ENCODE measurements at regions not wholly inside any gene's neighbourhood (a gene's known extent, or its start where the extent isn't known, plus 50 kb on each side); places are given as distances from the start of the nearest gene placed in this dataset.
"Not testable (repeated sequence)": the region's sequence is repeated elsewhere in the genome, so short reads cannot be mapped to it uniquely, and the experiment has no call there.

DNA sequence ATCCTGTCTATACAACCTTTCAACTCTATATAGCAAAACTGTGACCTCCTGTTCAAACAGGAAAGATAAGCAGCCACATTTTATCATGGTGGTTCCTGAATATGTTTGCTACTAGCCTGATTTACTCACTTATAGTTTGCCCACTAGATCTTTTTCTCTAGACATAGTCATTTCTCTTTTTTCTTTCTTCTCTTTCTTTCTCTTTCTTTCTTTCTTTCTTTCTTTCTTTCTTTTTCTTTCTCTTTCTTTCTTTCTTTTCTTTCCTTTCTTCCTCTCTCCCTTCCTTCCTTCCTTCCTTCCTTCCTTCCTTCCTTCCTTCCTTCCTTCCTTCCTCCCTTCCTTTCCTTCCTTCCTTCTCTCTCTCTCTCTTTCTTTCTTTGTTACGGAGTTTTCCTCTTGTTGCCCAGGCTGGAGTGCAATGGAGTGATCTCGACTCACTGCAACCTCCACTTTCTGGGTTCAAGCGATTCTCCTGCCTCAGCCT lies 142.0 kb upstream of the TBL1XR1 start:
- H3K27me3 ChIP-seq; H3K9me3 ChIP-seq (replicated peaks); H3K27ac ChIP-seq; H3K4me3 ChIP-seq; H3K36me3 ChIP-seq; DNase-seq: not testable (repeated sequence)
- H3K4me1 ChIP-seq = peaks cover 50% of the 10 kb centered on the region

DNA sequence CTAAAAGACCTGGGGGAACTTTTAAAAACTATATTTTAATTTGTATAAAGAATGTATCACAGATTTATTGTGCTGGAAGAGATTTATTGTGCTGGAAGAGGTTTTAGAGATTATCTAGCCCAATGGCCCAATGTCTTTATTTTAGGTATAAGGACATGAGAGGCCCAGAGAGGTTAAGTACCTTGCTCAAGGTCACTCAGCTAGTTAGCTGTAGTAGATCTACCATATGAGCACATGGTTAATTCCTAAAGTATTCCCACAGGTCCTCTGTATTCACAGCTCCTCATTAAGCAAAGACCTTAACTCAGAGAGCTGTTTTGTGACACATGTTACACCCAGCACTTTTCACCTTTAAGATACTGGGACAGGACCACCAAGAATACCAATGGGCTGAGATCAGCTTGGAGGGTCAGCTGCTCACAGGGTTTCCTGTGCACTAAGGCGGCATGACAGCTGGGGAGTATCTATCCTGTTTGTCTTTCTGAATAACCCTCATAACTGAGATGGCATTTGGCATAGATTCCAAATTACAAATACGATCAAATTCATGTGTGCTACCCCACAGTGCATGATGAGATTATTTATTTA lies 143.1 kb upstream of the TBL1XR1 start:
- peaks cover 50% of the 10 kb centered on the region for H3K4me1 ChIP-seq
- H3K27ac ChIP-seq = peak overlapping the region; percentile 64
- no peaks in the 10 kb centered on the region for H3K9me3 ChIP-seq (replicated peaks)
- DNase-seq = peak; percentile 90 to 93
- no peaks in the 10 kb centered on the region for H3K27me3 ChIP-seq
- no peak overlapping the region for H3K4me3 ChIP-seq
- no peaks in the 10 kb centered on the region for H3K36me3 ChIP-seq

DNA sequence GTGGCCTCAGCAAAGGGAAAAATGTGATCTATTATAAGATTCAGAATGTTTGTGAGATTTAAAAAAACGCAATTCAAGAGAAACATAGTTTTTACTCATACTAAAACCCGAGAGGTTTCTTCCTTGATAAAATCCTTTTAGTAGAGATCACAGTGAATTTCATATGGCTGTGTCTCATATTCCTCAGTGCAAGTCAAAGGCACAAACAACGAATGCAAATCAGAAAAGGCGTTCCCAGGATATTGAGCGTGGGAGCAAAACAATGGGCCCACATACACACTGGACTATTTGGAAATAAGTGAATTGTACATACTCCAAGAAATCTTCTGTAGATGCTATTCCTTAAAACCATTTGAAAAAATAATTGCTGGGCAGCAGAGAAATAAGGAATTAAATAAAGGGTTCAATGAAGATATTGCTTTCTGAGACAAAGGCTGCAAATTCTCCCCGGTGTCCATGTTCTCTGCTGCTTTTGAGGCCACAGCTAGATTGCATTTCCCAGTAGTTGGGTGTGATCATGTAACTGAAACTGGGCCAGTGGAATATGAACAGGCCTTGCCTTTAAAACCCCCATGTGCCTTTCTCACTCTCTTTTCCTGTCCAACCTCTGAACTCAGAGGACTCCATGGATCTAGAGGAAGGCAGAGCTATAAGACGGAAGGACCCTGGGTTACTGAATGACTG lies 144.6 kb upstream of the TBL1XR1 start:
- no peaks in the 10 kb centered on the region for H3K36me3 ChIP-seq
- H3K4me3 ChIP-seq = no peak overlapping the region
- DNase-seq = no peak
- peaks cover 49% of the 10 kb centered on the region for H3K4me1 ChIP-seq
- 0 out of 2 replicates have a peak overlapping the region, but pooled peaks have one; percentile 3 for H3K27ac ChIP-seq
- no peaks in the 10 kb centered on the region for H3K27me3 ChIP-seq
- H3K9me3 ChIP-seq (replicated peaks) = no peaks in the 10 kb centered on the region

DNA sequence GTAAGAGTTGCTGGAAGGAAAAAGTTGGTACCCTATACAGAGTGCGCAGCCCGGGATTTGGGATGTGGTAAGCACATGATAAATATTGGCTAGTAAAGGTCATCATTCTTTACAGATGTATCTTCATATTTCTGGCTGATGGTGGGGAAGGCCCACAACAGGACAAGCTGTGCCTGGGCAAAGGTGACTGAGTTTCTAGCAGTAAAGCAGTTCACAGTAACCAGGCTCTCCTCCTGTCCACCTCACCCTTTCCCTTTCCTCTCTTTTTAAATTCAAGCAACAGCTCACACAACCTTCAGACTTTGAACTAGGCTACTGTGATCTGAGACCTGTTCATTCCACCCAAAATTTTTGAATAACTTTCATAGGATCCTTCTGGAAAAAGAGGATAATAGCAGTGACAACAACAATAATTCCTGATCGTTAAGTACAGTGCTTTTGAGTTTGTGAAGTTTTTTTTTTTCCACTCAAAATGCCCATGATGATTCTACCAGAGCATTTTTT lies 145.9 kb upstream of the TBL1XR1 start:
- H3K27ac ChIP-seq = no peak overlapping the region
- peaks cover 46% of the 10 kb centered on the region for H3K4me1 ChIP-seq
- H3K27me3 ChIP-seq = no peaks in the 10 kb centered on the region
- H3K4me3 ChIP-seq = no peak overlapping the region
- no peaks in the 10 kb centered on the region for H3K36me3 ChIP-seq
- H3K9me3 ChIP-seq (replicated peaks) = no peaks in the 10 kb centered on the region
- no peak for DNase-seq

DNA sequence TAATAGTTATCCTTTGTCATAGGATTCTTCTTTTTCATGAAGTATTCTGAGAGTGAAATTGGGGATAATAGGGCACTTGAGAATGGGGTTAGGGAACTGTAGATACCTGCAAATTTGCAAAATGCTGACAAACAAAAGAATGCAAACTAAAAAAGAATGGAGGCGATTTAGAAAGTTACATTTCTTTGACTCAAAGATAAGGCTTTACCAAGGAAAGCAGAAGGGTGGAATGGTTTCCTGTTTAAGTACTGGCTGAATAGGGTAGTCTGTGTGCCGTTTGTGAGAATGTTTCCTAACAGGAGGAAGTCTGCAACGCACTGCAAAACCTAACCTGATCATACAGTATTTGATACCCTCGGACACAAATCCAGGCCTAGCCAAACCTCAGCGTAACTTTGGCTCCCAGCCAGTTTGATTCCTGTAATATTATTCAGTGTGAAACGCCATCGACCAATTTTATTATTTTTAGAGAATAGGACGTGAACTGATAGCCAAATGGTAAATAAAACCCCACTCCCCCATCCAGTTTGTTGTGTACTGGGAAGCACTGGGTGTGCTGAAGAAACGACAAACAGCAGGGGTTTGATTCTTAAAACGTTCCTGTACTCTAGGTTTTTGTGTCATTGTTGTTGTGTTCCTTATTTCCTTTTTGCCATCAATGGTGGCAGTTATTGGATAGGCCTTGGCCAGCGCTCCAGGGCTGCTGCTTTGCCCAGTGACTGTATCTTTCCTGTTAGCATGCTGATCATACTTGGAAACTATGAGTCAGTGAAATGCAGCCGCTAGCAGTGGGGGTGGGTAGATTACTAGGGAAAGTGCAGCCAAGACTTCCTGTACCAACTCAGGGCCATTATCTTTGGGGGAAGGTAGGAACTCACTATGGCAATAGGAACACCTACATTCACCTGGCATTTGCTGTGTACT lies 148.0 kb upstream of the TBL1XR1 start:
- H3K27ac ChIP-seq = peak overlapping the region; percentile 87
- peak; percentile 86 to 88 for DNase-seq
- no peaks in the 10 kb centered on the region for H3K27me3 ChIP-seq
- no peaks in the 10 kb centered on the region for H3K36me3 ChIP-seq
- peak overlapping the region; percentile 40 for H3K4me3 ChIP-seq
- H3K4me1 ChIP-seq = peaks cover 49% of the 10 kb centered on the region
- no peaks in the 10 kb centered on the region for H3K9me3 ChIP-seq (replicated peaks)

DNA sequence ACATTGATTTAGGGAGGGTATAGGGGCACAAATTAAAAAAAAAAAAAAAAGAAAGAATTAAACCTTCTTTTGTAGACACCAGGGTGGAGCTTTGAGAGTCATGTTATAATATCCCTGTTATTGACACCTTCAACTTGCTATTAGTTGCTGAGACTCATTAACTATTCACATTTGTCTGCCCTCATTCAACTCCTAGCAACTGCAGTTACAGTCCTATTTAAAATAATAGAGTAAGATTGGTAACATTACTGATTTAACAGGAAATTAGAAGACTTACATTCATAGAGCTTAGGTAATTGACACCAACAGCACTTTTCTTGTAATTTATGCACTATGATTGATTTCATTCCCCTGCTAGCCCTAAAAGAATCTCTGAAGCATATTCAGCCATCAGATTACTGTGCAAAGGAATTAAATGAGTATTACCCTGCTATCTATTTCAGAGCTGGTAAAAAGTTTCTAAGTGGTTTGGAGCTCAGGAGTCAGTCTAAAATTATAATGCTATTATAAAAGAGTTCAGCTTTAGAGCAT lies 148.8 kb upstream of the TBL1XR1 start:
- no peak for DNase-seq
- no peak overlapping the region for H3K4me3 ChIP-seq
- no peaks in the 10 kb centered on the region for H3K9me3 ChIP-seq (replicated peaks)
- peaks cover 44% of the 10 kb centered on the region for H3K4me1 ChIP-seq
- no peaks in the 10 kb centered on the region for H3K36me3 ChIP-seq
- no peaks in the 10 kb centered on the region for H3K27me3 ChIP-seq
- peak overlapping the region; percentile 87 for H3K27ac ChIP-seq

DNA sequence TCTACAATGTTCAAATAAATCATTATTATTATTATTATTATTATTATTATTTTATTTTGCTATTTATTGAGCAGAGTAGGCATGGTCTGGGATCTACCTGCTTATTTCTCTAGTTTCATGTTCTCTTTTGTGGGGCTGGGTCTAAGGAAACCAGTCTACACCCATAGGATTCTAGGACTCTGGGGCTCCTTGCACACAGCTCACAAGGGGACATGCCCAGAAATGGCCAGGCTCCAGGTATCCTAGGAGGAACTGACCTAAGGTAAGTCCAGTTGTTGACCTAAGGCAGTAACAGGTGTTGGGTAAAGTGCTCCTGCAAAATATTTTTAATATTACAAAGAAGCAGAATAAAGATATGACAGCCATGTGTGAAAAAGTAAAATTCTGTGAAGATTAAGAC lies 149.6 kb upstream of the TBL1XR1 start:
- Histone ChIP-seq H3K9me3 (replicated peaks) (no peaks in the 10 kb centered on the region), H3K36me3 (no peaks in the 10 kb centered on the region), H3K27ac (no peak overlapping the region), H3K4me1 (peaks cover 36% of the 10 kb centered on the region), H3K4me3 (no peak overlapping the region), H3K27me3 (no peaks in the 10 kb centered on the region)
- no peak for DNase-seq

DNA sequence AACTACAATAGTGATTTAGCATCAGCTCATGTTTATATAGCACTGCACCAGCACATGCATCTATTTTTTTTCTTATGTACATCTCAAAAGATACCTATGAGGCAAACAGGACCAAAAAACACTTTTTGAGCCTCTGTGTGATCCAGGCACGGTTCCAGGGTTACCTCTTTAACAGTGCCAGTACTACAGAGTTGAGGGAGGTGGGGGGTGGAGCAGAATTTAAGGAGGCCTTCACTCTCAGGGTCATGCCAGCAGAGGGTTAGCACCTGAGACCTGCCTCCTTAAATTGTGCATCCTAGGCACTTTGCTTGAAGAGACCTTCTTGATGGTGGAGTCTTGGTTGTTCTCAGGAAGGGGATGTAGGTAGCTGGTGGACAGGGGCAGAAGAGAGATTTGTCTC lies 150.3 kb upstream of the TBL1XR1 start:
- Histone ChIP-seq H3K27ac (no peak overlapping the region), H3K9me3 (replicated peaks) (no peaks in the 10 kb centered on the region), H3K4me1 (peaks cover 35% of the 10 kb centered on the region), H3K27me3 (no peaks in the 10 kb centered on the region), H3K36me3 (no peaks in the 10 kb centered on the region), H3K4me3 (no peak overlapping the region)
- DNase-seq = no peak

DNA sequence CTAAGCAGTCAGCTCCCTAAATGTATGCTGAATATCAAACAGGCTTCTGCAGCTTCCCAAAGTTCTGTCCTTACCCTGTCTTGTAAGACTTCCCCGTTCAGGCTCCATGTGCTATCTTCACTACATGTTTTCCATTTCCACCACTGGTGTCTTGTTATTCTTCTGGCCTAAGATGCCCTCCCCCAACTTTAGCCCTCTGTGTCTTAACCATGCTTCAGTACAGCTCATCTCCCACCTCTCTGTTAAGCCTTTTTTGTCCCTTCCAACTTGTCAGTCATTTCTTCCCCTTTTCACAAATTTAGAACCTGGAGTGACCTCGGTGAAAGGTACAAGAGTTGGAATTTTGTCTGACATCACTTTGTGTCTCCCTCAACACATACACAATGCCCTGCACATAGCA lies 151.7 kb upstream of the TBL1XR1 start:
- Histone ChIP-seq H3K36me3 (no peaks in the 10 kb centered on the region), H3K4me3 (no peak overlapping the region), H3K4me1 (peaks cover 35% of the 10 kb centered on the region), H3K27me3 (no peaks in the 10 kb centered on the region), H3K9me3 (replicated peaks) (no peaks in the 10 kb centered on the region), H3K27ac (peak overlapping the region; percentile 40; the same call in 1 of the 2 replicates)
- no peak for DNase-seq

DNA sequence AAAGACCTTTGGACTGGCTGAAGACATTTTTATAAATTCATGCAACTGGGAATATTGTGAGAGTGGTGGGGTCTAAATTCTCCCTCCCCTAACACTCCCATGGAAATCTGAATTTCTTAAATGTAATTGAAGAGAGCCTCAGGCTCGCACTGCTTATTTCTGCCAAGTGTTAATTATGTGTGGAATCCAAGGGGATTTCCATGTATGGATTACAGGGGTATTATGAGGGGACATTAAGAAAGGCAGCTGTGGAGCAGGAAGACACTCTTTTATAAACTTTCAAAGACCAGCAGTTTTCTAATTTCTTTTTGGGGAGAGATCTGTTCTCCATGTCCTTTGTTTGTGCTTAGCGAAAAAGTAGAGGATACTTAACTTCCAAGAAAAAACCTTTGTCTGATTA lies 152.1 kb upstream of the TBL1XR1 start:
- Histone ChIP-seq H3K27ac (peak overlapping the region; percentile 40), H3K36me3 (no peaks in the 10 kb centered on the region), H3K4me3 (no peak overlapping the region), H3K9me3 (replicated peaks) (no peaks in the 10 kb centered on the region), H3K4me1 (peaks cover 35% of the 10 kb centered on the region), H3K27me3 (no peaks in the 10 kb centered on the region)
- DNase-seq = peak in 1 of 2 experiments; percentile 47

DNA sequence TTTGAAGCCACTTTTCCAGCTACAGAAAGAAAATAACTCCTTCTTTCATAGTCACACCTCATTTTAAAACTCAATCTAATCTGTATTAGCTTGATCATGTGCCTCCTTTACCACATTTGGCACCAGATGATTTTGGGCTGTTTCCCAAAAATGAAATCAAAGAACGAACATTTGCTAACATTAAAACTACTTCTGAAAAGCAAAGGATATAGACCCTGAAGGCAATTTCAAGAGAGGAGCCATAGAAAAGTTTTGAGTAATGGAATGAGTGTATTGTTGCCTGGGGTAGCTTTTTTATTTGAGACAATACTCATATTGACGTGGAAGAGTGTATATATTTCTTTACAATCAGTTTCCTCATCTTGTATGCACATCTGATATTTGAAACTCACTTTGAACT lies 152.8 kb upstream of the TBL1XR1 start:
- H3K27me3 ChIP-seq = no peaks in the 10 kb centered on the region
- H3K36me3 ChIP-seq = no peaks in the 10 kb centered on the region
- peak overlapping the region; percentile 40; the same call in 1 of the 2 replicates for H3K27ac ChIP-seq
- H3K9me3 ChIP-seq (replicated peaks) = no peaks in the 10 kb centered on the region
- peaks cover 28% of the 10 kb centered on the region for H3K4me1 ChIP-seq
- H3K4me3 ChIP-seq = no peak overlapping the region
- DNase-seq = no peak

DNA sequence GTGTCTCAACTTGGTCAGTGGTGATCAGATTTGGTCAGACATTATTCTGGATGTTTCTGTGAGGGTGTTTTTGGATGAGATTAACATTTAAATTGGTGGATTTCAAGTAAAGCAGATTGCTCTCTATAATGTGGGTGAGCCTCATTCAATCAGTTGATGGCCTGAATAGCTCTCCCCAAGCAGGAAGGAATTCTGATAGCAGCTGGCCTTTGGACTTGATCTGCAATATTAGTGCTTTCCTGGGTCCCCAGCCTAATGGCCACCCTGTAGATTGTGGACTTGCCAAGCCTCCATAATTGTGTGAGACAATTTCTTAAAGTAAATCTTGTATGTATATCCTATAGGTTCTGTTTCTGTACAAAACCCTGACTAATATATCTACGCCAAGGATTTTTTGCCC lies 153.9 kb upstream of the TBL1XR1 start:
- Histone ChIP-seq H3K27me3 (no peaks in the 10 kb centered on the region), H3K36me3 (no peaks in the 10 kb centered on the region), H3K9me3 (replicated peaks) (no peaks in the 10 kb centered on the region), H3K4me3 (no peak overlapping the region), H3K4me1 (peaks cover 19% of the 10 kb centered on the region), H3K27ac (no peak overlapping the region)
- no peak for DNase-seq

DNA sequence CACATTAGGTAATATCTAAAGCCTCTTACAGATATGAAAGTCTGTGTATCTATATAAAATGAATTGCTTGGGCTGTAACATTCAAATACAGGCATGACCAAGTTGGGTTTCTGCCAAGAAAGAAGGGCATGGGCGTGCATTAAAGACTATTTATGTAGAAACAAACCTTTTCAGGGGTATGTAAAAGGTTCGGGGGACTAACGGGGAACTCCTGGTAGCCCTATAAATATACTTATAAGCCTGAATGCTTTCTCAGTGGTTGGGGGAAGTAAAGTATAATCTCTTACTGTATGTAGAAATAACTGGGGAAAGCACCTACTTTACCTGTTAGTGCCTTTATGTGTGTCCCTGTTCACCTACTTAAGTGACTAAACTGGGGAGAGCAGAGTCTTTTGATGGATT lies 154.5 kb upstream of the TBL1XR1 start:
- no peak overlapping the region for H3K4me3 ChIP-seq
- no peaks in the 10 kb centered on the region for H3K36me3 ChIP-seq
- no peaks in the 10 kb centered on the region for H3K9me3 ChIP-seq (replicated peaks)
- H3K4me1 ChIP-seq = peaks cover 16% of the 10 kb centered on the region
- H3K27ac ChIP-seq = no peak overlapping the region
- no peaks in the 10 kb centered on the region for H3K27me3 ChIP-seq
- DNase-seq = no peak

DNA sequence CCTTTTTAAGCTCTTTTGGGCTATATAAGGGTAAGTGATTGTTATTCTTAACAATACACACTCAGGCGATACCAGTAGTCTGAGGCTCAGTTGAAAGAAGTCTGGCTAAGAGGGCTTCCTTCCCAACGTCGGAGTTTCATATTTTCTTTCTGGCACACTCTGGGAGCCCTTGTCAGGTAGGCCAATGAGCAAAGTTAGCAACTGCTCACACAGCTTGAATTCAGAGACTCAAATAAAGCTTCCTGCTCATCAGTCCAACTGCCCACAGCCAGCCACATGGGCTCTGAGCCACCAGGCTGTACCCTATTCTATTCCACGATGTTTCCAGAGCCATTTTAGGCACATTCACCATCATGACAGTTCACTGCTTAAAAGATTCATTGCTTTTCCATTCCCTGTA lies 155.1 kb upstream of the TBL1XR1 start:
- no peak overlapping the region for H3K27ac ChIP-seq
- no peak for DNase-seq
- no peaks in the 10 kb centered on the region for H3K36me3 ChIP-seq
- H3K4me1 ChIP-seq = peaks cover 20% of the 10 kb centered on the region
- no peaks in the 10 kb centered on the region for H3K9me3 ChIP-seq (replicated peaks)
- no peaks in the 10 kb centered on the region for H3K27me3 ChIP-seq
- no peak overlapping the region for H3K4me3 ChIP-seq

DNA sequence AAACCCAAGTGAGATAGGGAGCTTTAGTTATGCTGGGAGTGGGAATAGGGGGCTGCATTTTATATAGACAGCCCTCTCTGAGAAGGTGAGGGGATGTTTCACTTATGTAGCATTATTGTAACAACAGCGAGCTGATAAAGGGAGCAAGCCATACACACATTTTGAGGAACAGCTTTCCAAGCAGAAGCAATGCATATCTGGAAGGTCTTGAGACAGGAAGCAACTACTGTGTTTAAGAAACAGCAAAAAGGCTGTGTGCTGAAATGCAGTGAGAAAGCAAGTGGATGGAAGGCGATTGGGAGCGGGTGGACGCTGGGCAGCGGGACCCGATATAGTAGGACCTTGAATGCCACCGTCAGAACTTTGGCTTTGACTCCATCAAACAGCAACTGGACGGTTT lies 155.9 kb upstream of the TBL1XR1 start:
- no peaks in the 10 kb centered on the region for H3K27me3 ChIP-seq
- no peak overlapping the region for H3K4me3 ChIP-seq
- peaks cover 20% of the 10 kb centered on the region for H3K4me1 ChIP-seq
- H3K36me3 ChIP-seq = no peaks in the 10 kb centered on the region
- H3K27ac ChIP-seq = no peak overlapping the region
- H3K9me3 ChIP-seq (replicated peaks) = no peaks in the 10 kb centered on the region
- DNase-seq = no peak
